Stimulated activated CD4-positive, alpha-beta T cell treated with anti-CD3 and anti-CD28 coated beads, TNF-alpha, amount 100 ng/mL, for 1 hour (primary cell): ENCODE measurements at regions not wholly inside any gene's neighbourhood (a gene's known extent, or its start where the extent isn't known, plus 50 kb on each side); places are given as distances from the start of the nearest gene placed in this dataset.
A peak's percentile ranks its signal among the peaks of the same experiment; 100 is the strongest.

ENCODE experiments used
- DNase-seq, 3 donors: peaks; one replicate each; pipeline ENCODE4 v3.0.0-alpha.2; 2020; ENCODE audit warnings: low read depth in 3 of 3, low spot score in 1 of 3

GRCh38 chr11:11177156-11177808, 175.8 kb downstream of the CSNK2A3 start:
- DNase-seq: no peak

GRCh38 chr11:11173316-11174025, 179.6 kb downstream of the CSNK2A3 start:
- no peak for DNase-seq

- no peak for DNase-seq
Measured at GRCh38 chr11:11171854-11172253, 181.2 kb downstream of the CSNK2A3 start.

DNA sequence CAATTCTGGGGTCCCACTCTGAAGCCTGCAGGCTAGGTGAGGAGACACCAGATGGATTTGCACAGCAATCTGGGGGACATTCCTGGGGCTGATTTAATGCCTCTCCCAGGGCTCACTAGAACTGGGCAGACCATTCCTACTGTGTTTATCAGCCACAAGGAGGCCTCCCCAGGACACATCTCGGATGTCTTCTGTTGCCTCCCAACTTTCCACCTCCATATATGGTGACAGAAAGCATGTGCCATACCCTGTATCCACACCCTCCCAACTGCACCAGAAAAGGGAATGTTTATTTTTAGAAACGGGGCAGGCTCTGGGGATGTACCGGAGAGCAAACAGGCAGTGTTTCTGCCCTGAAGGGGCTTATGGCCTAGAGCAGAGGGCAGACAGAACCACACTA, 181.8 kb downstream of the CSNK2A3 start:
- DNase-seq: no peak

- DNase-seq: no peak
Measured at GRCh38 chr11:11170352-11171084, 182.5 kb downstream of the CSNK2A3 start.

DNA sequence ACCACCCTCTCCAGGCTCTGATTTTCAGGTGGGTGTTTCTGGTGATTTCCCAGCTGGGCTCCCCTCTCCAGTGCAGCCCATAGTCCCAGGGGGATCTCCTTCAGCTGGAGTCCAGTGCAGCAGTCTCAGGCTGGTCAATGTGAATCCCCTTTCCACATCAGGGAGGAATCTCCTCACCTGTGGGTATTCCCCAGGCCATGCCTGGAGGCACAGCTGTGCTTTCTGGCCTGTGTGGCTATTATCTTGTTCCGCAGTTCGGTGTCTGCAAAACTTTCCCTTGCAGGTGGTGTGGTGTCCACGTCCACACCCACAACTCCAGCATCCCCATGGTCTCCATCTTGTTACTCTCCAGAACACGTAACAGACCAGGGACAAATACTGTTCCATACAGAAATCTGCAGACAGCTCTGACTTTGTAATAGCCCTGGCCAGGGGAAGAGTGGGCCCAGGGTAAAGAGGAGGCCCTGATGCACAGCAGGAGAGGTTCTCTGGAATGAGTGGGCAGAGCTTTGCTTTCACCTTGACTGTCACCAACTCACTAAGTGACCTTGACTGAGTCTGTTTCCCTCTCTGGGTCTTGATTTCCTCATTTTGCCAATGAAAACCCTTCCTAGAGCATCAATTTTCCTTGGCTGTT, 183.2 kb downstream of the CSNK2A3 start:
- no peak for DNase-seq

DNA sequence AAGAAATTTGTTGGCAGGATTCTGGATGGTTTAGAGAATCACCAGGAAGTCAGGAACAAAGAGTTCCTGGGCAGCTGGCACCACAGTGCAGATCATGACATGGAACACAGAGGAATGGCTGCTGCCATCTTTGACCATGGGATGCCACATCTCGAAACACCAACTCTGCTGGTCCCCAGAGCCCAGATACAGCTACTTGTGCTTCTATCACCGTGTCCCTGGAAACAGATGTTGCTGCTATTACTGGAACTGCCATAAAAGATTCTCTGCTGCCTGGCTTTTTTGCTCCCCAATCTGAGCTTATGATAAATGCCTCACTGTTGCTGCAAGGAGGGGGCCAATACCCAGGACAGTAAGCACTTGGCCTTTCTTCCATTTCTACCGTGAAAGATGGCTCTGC, 185.2 kb downstream of the CSNK2A3 start:
- no peak for DNase-seq

DNA sequence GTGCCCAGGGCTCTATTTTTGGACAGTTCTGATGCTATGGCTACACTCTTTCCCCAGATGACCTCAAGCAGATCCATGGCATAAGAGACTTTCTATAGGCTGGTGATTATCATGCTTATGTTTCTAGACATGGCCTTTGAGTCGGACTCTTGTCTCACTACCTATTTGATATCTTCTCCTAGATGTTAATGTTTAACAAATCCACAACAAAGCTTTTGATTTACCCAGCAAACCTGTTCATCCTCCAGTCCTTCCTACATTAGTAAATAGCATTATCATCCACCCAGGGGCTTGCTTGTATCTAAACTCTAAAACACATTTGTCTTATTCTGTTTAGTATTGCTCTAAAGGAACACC, 188.7 kb downstream of the CSNK2A3 start:
- DNase-seq: no peak

- DNase-seq: no peak
Measured at GRCh38 chr11:11163669-11164333, 189.2 kb downstream of the CSNK2A3 start.

- DNase-seq: no peak
Measured at GRCh38 chr11:11163236-11163635, 189.8 kb downstream of the CSNK2A3 start.

- DNase-seq: peak in 2 of 3 donors; percentile 21 to 38
Measured at GRCh38 chr11:11157185-11157584, 195.9 kb downstream of the CSNK2A3 start.

DNA sequence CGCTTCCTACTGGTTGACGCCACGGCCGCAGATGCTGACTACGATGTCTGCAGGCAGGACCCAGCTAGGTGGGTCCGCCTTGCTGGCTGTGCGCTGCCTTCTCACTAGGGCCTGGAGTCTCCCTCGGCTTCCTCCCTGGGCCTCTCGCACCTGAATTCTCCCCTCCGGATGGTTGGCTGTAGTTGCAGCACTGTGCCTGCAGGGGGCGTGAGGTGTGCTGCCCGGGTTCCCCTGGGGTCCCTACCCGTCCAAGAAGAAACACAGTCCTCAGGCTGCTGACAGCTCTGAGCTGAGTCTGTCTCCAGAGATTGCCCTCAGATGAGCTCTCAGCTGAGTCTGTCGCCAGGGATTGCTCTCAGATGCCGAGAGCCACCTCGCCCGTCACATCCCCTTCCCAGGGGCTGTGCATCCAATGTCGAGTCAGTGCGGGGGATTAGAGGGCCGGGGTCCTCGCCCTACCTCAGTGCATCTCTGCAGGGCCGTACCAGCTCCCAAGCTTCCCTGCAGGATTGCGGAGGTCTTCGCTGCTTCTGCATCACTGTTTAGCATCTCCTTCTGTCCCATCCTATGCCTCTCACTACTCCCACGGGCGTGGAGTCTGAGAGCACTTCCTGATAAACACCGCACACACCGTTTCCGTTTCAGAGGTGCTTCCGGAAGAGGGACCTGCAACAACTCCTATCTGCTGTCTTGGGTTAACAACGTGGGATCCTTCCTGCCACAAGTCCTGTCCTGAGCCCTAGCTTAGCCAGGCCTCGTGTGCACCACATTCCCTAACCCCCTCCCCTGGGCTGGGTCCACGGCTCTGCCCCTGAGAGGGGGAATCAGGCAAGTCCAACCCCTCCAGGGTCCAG, 196.9 kb downstream of the CSNK2A3 start:
- DNase-seq: peak in 2 of 3 donors; percentile 27 to 43

DNA sequence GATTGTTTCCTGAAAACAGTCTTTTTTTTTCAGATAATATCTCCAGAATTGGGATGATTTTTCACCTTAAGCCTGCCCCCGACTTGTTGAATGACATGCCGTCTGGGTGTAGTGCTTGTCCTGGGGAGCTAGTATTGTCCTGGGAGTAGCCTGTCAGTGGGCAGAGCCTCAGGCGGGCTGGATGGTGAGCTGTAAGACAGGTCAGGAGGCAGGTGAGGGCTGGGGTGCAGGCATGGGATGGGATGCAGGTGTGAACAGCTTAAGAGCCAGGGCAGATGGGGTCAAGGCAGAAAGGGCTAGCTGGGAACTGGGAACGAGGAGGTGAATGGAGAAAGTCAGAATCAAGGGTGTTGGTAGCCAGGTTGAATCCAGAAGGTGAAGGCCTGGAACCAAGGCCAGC, 200.2 kb downstream of the CSNK2A3 start:
- DNase-seq: no peak

- DNase-seq: peak in 1 of 3 donors; percentile 27
Measured at GRCh38 chr11:11149671-11150459, 203.2 kb downstream of the CSNK2A3 start.

DNA sequence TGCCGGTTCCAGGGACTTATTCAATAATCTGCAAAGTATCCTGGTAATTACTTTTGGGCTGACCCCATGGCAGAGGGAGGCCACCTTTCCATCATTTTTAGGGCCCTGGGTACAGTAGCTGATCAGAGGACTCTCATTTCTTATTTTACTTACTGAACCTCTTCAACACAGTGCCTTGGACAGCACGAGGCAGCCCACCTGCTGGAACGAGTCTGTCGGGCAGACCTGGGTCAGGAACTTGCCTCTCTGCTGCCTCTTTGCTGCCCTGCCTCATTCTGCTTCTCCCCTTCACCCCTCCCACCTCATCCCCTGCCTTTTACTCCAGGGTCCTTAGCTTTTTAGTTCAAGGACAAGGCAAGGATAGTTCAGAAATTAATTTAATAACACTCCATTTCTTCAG, 204.5 kb downstream of the CSNK2A3 start:
- no peak for DNase-seq

- DNase-seq: no peak
Measured at GRCh38 chr11:11148104-11148509, 204.9 kb downstream of the CSNK2A3 start.

- no peak for DNase-seq
Measured at GRCh38 chr11:11146830-11147229, 206.2 kb downstream of the CSNK2A3 start.

DNA sequence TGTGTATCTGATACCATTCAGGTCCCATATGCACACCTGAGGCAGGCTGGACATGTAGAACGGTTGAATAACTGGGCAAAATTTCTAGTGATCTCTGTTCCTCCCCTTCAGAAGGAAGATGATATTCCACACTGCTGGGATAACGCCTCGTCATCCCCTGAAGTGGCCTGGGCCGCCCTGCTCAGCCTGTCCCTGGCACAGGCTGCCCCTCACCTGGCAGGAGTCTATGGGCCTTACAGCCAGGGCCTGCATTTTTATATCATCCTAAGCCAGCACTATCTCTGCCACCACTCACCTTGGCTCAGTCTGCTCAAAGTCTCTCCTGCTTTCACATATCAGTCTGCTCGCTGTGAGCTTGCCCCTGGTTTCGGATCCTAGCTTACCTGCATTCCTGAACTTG, 209.2 kb downstream of the CSNK2A3 start:
- no peak for DNase-seq

DNA sequence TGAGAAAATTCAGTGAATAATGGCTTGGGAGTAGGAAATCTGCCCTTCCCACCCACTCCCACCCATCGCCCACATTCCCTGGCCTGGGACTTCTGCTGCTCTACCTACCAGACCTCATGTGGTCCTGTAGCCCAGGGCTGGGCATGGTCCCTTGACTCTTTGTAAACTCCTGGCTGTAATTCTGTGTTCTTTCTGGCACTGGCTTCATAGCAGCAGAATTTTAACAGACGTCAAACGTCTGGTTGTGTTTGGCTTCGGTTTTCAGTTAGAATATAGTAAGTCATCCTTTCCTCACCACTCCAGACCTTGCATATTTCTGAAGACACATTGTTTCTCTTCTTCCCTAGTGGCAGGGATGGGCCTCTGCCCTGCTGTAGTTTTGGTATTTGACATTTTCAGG, 210.6 kb downstream of the CSNK2A3 start:
- DNase-seq: no peak

DNA sequence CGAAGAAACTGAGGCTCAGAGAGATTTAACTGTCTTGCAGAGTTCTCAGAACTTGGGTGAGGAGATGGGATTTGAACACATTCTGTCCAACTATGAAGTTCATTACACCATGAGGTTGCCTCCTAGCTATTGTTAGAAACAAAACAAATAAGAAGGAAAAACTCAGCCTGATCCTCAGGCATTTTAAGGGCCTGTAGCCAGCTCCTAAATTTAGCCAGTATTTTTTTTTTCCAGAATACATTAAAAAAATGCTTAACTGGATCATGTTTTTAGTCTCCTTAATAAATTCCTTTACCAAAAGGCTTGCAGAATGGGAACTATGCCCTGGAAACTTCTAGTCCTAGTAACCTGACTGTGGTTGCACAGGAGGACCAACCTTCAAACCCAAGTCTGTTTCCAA, 212.0 kb downstream of the CSNK2A3 start:
- no peak for DNase-seq
